H1 (cell line): ENCODE measurements at regions not wholly inside any gene's neighbourhood (a gene's known extent, or its start where the extent isn't known, plus 50 kb on each side); places are given as distances from the start of the nearest gene placed in this dataset.

Experiments
- CTCF ChIA-PET: fragments of 300-600 bp; sonication (Branson Sonifier 250); formaldehyde crosslinking; loops from one replicate; lab custom pipeline; 2021; ENCODE audit not compliant: partially characterized antibody; lab: Charles Lee
- POLR2A ChIA-PET: fragments of 300-600 bp; sonication (Branson Sonifier 250); formaldehyde crosslinking; loops from one replicate; lab custom pipeline; 2021; ENCODE audit warnings: inconsistent platforms; ENCODE audit not compliant: partially characterized antibody; lab: Charles Lee
- DNase-seq, 2 experiments: peaks; one replicate each; pipeline versions ENCODE4 v3.0.0 to v3.0.0-alpha.2; 2010 to 2022; ENCODE audit warnings: low spot score in 2 of 2, low read depth in 1 of 2, mixed read lengths in 1 of 2
- FAIRE-seq: peaks from 2 replicates; lab custom pipeline; 2011; peaks lifted over from hg19 to GRCh38; lab: Jason Lieb, UNC
- H2AFZ ChIP-seq: 2 replicates; pipeline ENCODE4 v1.8.1; 2012; ENCODE audit warnings: low read length, inconsistent platforms
- H2AK5ac ChIP-seq: 2 replicates; pipeline ENCODE4 v1.6.1; 2013; ENCODE audit warnings: low read depth, low read length
- H2BK120ac ChIP-seq: replicated peaks from 2 replicates; pipeline ENCODE3; 2013; ENCODE audit warnings: low read depth, low read length, inconsistent platforms
- H2BK12ac ChIP-seq: 2 replicates; pipeline ENCODE4 v1.6.1; 2013; ENCODE audit warnings: low read depth, low read length
- H2BK15ac ChIP-seq: 2 replicates; pipeline ENCODE4 v1.6.1; 2013; ENCODE audit warnings: low read length
- H2BK20ac ChIP-seq: 2 replicates; pipeline ENCODE4 v1.6.1; 2013; ENCODE audit warnings: low read length
- H2BK5ac ChIP-seq: 2 replicates; pipeline ENCODE4 v1.6.1; 2013; ENCODE audit warnings: low read depth, low read length
- H3K14ac ChIP-seq: 2 replicates; pipeline ENCODE4 v1.6.1; 2013; ENCODE audit warnings: inconsistent platforms; ENCODE audit not compliant: insufficient read length
- H3K18ac ChIP-seq: 2 replicates; pipeline ENCODE4 v1.6.1; 2013; ENCODE audit warnings: low read length; ENCODE audit errors: extremely low read depth
- H3K23ac ChIP-seq: 2 replicates; pipeline ENCODE4 v1.6.1; 2013; ENCODE audit warnings: inconsistent platforms; ENCODE audit not compliant: insufficient read length
- H3K23me2 ChIP-seq: 2 replicates; pipeline ENCODE4 v1.6.1; 2013; ENCODE audit warnings: low read depth, low read length
- H3K27ac ChIP-seq: 2 replicates; pipeline ENCODE4 v1.6.1; 2011; ENCODE audit warnings: low read depth, low read length, inconsistent platforms
- H3K27me3 ChIP-seq, 4 experiments: replicated peaks in 1 of 4; 1 replicate in 1 of 4; 2 replicates in 3 of 4; pipeline versions ENCODE4 v1.6.1 to v1.8.1; 2011 to 2013; ENCODE audit warnings: low read length in 3 of 4, mild to moderate bottlenecking in 3 of 4, inconsistent platforms in 2 of 4, mixed read lengths in 2 of 4, moderate library complexity in 1 of 4; ENCODE audit not compliant: control insufficient read depth in 3 of 4, insufficient read depth in 3 of 4; ENCODE audit errors: extremely low read depth in 1 of 4
- H3K36me3 ChIP-seq, 4 experiments: 2 replicates each; pipeline versions ENCODE4 v1.6.1 to v1.8.1; 2011 to 2013; ENCODE audit warnings: mild to moderate bottlenecking in 4 of 4, low read length in 3 of 4, moderate library complexity in 2 of 4, control low read depth in 1 of 4, inconsistent platforms in 1 of 4; ENCODE audit not compliant: insufficient read depth in 4 of 4, control insufficient read depth in 2 of 4
- H3K4ac ChIP-seq: replicated peaks from 2 replicates; pipeline ENCODE3; 2013; ENCODE audit warnings: low read length, low read depth, mixed read lengths, inconsistent platforms; ENCODE audit not compliant: insufficient read length
- H3K4me1 ChIP-seq, 4 experiments: replicated peaks in 1 of 4; 1 replicate in 1 of 4; 2 replicates in 3 of 4; pipeline versions ENCODE4 v1.6.1 to v1.8.1; 2011 to 2013; ENCODE audit warnings: low read length in 3 of 4, inconsistent platforms in 2 of 4, mixed read lengths in 1 of 4; ENCODE audit not compliant: insufficient read depth in 4 of 4, control insufficient read depth in 3 of 4
- H3K4me2 ChIP-seq, 2 experiments: 2 replicates each; pipeline versions ENCODE4 v1.6.1 to v1.8.1; 2011 to 2013; ENCODE audit warnings: low read depth in 2 of 2, low read length in 2 of 2, control low read depth in 1 of 2, inconsistent platforms in 1 of 2, mild to moderate bottlenecking in 1 of 2; ENCODE audit not compliant: insufficient read depth in 1 of 2
- H3K4me3 ChIP-seq, 4 experiments: fragments of 200-600, 300-600 bp in 1 of 4; sonication (generic), shearing (Covaris generic), sonication (Bioruptor Twin) in 1 of 4; 2 replicates each; pipeline versions ENCODE4 v1.5.1 to v1.8.1; 2011 to 2016; ENCODE audit warnings: low read length in 4 of 4, low read depth in 3 of 4, control low read depth in 2 of 4, inconsistent platforms in 2 of 4, mild to moderate bottlenecking in 2 of 4, mixed read lengths in 1 of 4, moderate library complexity in 1 of 4; ENCODE audit not compliant: insufficient read depth in 2 of 4; ENCODE audit errors: extremely low read depth in 1 of 4
- H3K56ac ChIP-seq: replicated peaks from 2 replicates; pipeline ENCODE3; 2013; ENCODE audit warnings: low read depth, mild to moderate bottlenecking, mixed read lengths, low read length, inconsistent platforms; ENCODE audit not compliant: insufficient read length
- H3K79me1 ChIP-seq: 2 replicates; pipeline ENCODE4 v1.6.1; 2013; ENCODE audit warnings: low read depth, low read length, control low read depth
- H3K79me2 ChIP-seq, 2 experiments: 2 replicates each; pipeline versions ENCODE4 v1.6.1 to v1.8.1; 2012 to 2013; ENCODE audit warnings: low read length in 2 of 2, mild to moderate bottlenecking in 2 of 2, inconsistent platforms in 1 of 2; ENCODE audit not compliant: insufficient read depth in 2 of 2, control insufficient read depth in 1 of 2
- H3K9ac ChIP-seq, 4 experiments: replicated peaks in 1 of 4; 1 replicate in 1 of 4; 2 replicates in 3 of 4; pipeline versions ENCODE4 v1.6.1 to v1.8.1; 2011 to 2013; ENCODE audit warnings: low read depth in 3 of 4, low read length in 3 of 4, control low read depth in 2 of 4, mild to moderate bottlenecking in 2 of 4, moderate library complexity in 2 of 4, inconsistent platforms in 1 of 4; ENCODE audit errors: extremely low read depth in 1 of 4
- H3K9me3 ChIP-seq, 2 experiments: 2 replicates each; pipeline versions ENCODE4 v1.6.1 to v1.8.1; 2012 to 2013; ENCODE audit warnings: mild to moderate bottlenecking in 2 of 2, moderate library complexity in 2 of 2, control low read depth in 1 of 2, inconsistent platforms in 1 of 2, low read depth in 1 of 2, low read length in 1 of 2, mixed read lengths in 1 of 2; ENCODE audit not compliant: insufficient read depth in 2 of 2
- H4K20me1 ChIP-seq, 2 experiments: replicated peaks in 1 of 2; 2 replicates each; pipeline versions ENCODE3 to v1.8.1; 2011 to 2013; ENCODE audit warnings: inconsistent platforms in 2 of 2, low read length in 2 of 2, mild to moderate bottlenecking in 1 of 2; ENCODE audit not compliant: insufficient read depth in 2 of 2, control insufficient read depth in 1 of 2
- H4K5ac ChIP-seq: 2 replicates; pipeline ENCODE4 v1.6.1; 2013; ENCODE audit warnings: low read length, low read depth, mixed read lengths, inconsistent platforms; ENCODE audit not compliant: insufficient read length
- H4K8ac ChIP-seq: 2 replicates; pipeline ENCODE4 v1.8.0; 2013; ENCODE audit warnings: mild to moderate bottlenecking, moderate library complexity, low read length, inconsistent platforms; ENCODE audit not compliant: insufficient read depth; ENCODE audit errors: extremely low read depth
- H4K91ac ChIP-seq: replicated peaks from 2 replicates; pipeline ENCODE3; 2013; ENCODE audit warnings: low read length, mixed read lengths, inconsistent platforms; ENCODE audit not compliant: insufficient read length
- BACH1 ChIP-seq: IDR thresholded peaks from 2 replicates; pipeline ENCODE4 v1.6.1; 2012; ENCODE audit warnings: low read length, improper control_type of control experiment
- JUN ChIP-seq: IDR thresholded peaks from 2 replicates; pipeline ENCODE4 v1.6.1; 2011; ENCODE audit warnings: low read depth, mild to moderate bottlenecking, improper control_type of control experiment, low read length
- POU5F1 ChIP-seq: IDR thresholded peaks from 2 replicates; pipeline ENCODE4 v1.6.1; 2011; ENCODE audit warnings: low read depth, mild to moderate bottlenecking, low read length, moderate library complexity
- RBBP5 ChIP-seq: IDR thresholded peaks from 2 replicates; pipeline ENCODE4 v1.7.1; 2012; ENCODE audit warnings: low read depth, mild to moderate bottlenecking, inconsistent platforms, low read length, moderate library complexity, borderline replicate concordance
- TAF7 ChIP-seq: optimal IDR thresholded peaks from 2 replicates; pipeline ENCODE3; 2011; ENCODE audit warnings: low read depth, mild to moderate bottlenecking, inconsistent platforms, low read length, moderate library complexity, borderline replicate concordance
- TEAD4 ChIP-seq: IDR thresholded peaks from 2 replicates; pipeline ENCODE4 v1.6.1; 2012; ENCODE audit warnings: low read depth, low read length, inconsistent platforms, mixed read lengths
- WGBS, 2 experiments: shearing (Covaris generic) in 1 of 2; methylation state at CpG; one replicate each; pipeline versions ENCODE4 v1.1.6 to v1.1.7; 2013 to 2015; ENCODE audit warnings: low lambda C conversion rate in 2 of 2, mixed read lengths in 2 of 2, inconsistent platforms in 1 of 2, low coverage in 1 of 2, missing lambda C conversion rate in 1 of 2; ENCODE audit not compliant: insufficient replicate concordance in 2 of 2, insufficient coverage in 1 of 2, insufficient read length in 1 of 2; ENCODE audit errors: extremely low coverage in 1 of 2, missing lambda C conversion rate in 1 of 2; 5-methylcytosine and 5-hydroxymethylcytosine counted together
- TF ChIP-seq, protein P1 (sequence below), 3 experiments: IDR thresholded peaks; 1 replicate in 2 of 3; 2 replicates in 1 of 3; pipeline versions ENCODE4 v1.5.1 to v1.6.1; 2011; ENCODE audit warnings: low read length in 3 of 3, mild to moderate bottlenecking in 3 of 3, inconsistent platforms in 2 of 3, low read depth in 1 of 3, moderate library complexity in 1 of 3; ENCODE audit not compliant: insufficient read depth in 1 of 3; ENCODE audit errors: control extremely low read depth in 1 of 3

DNA sequence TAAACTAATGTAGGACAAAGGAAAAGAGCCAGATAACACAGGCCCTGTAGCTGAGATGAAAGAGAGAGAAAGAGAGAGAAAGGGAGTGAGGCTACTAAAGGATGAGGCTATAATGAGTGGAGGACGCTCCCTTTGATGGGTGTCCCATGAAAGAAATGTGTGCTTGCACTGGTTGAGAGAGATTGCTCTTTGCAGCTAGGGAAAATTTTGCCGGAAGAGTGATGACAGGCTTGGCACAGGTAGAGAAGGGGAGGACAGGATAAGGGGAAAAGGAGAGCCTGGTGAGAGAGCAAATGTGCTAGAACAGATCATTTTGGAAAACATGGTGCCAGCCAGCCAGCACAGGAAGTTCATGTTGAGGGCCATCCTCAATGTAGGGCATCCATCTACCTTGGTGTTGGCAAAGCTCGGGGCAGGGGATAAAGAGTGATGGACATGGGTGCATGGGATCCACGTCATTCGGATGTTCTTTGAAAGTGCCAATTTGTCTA is 248.6 kb downstream of the BTG1 start:
- Histone ChIP-seq H3K27me3 (no peaks in the 10 kb centered on the region), H3K4me1 (no peaks in the 10 kb centered on the region; a peak in 1 of 7 replicates), H3K79me1 (no peaks in the 10 kb centered on the region), H2BK120ac (no peak overlapping the region), H3K56ac (no peak overlapping the region), H3K23me2 (no peaks in the 10 kb centered on the region), H3K4ac (peak overlapping the region; percentile 53), H2BK15ac (no peak overlapping the region), H3K9me3 (no peaks in the 10 kb centered on the region), H2AK5ac (no peak overlapping the region), H3K27ac (no peak overlapping the region), H3K4me2 (no peak overlapping the region), H2BK5ac (no peak overlapping the region), H3K79me2 (no peaks in the 10 kb centered on the region), H3K36me3 (no peaks in the 10 kb centered on the region), H4K91ac (no peak overlapping the region), H4K20me1 (no peaks in the 10 kb centered on the region), H3K18ac (no peak overlapping the region), H3K23ac (no peak overlapping the region), H4K8ac (no peak overlapping the region), H4K5ac (no peak overlapping the region), H2BK12ac (no peak overlapping the region), H3K4me3 (no peak overlapping the region), H2BK20ac (no peak overlapping the region), H3K9ac (no peak overlapping the region), H2AFZ (0 out of 2 replicates have a peak overlapping the region, but pooled peaks have one; percentile 17), H3K14ac (no peak overlapping the region)
- ChIA-PET POLR2A (no interaction called here), CTCF (no interaction called here)
- FAIRE-seq (no peak), DNase-seq (no peak)
- 98% methylated on average over 5 of the region's 5 CpGs; no CpG with 5 or more reads in 1 of the 2 experiments for WGBS, 2 experiments
- TF ChIP-seq TEAD4 = no peak
- no peak for TF ChIP-seq BACH1
- TF ChIP-seq JUN = no peak
- TF ChIP-seq POU5F1 = no peak
- TF ChIP-seq, protein P1, sequence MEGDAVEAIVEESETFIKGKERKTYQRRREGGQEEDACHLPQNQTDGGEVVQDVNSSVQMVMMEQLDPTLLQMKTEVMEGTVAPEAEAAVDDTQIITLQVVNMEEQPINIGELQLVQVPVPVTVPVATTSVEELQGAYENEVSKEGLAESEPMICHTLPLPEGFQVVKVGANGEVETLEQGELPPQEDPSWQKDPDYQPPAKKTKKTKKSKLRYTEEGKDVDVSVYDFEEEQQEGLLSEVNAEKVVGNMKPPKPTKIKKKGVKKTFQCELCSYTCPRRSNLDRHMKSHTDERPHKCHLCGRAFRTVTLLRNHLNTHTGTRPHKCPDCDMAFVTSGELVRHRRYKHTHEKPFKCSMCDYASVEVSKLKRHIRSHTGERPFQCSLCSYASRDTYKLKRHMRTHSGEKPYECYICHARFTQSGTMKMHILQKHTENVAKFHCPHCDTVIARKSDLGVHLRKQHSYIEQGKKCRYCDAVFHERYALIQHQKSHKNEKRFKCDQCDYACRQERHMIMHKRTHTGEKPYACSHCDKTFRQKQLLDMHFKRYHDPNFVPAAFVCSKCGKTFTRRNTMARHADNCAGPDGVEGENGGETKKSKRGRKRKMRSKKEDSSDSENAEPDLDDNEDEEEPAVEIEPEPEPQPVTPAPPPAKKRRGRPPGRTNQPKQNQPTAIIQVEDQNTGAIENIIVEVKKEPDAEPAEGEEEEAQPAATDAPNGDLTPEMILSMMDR (IDR thresholded peaks at IDR 0.05; ENCODE audit: control extremely low read depth in 1 of 3, insufficient read depth in 1 of 3, low read depth in 1 of 3, low read length in 3 of 3) = no peak
- TF ChIP-seq TAF7 = no peak
- no peak for TF ChIP-seq RBBP5
